Stimulated activated CD4-positive, alpha-beta T cell treated with anti-CD3 and anti-CD28 coated beads, Interleukin-1b, Interleukin-23, amount 100 ng/mL, for 24 hours (primary cell): ENCODE measurements at regions not wholly inside any gene's neighbourhood (a gene's known extent, or its start where the extent isn't known, plus 50 kb on each side); places are given as distances from the start of the nearest gene placed in this dataset.
A peak's percentile ranks its signal among the peaks of the same experiment; 100 is the strongest.

Experiments
- DNase-seq, 4 experiments: peaks; one replicate each; pipeline ENCODE4 v3.0.0-alpha.2; 2020; ENCODE audit warnings: low read depth in 4 of 4, low spot score in 1 of 4

- no peak for DNase-seq
Observed at GRCh38 chr2:126774290-126774689, 118.3 kb downstream of the GYPC start.

GRCh38 chr2:126774761-126775160, 118.8 kb downstream of the GYPC start:
- DNase-seq, result no peak

- no peak for DNase-seq
Observed at GRCh38 chr2:126775300-126775985, 119.5 kb downstream of the GYPC start.

- DNase-seq, result no peak
Observed at GRCh38 chr2:126776255-126776654, 120.3 kb downstream of the GYPC start.

GRCh38 chr2:126776692-126777619, 121.0 kb downstream of the GYPC start:
- peak; percentile 61 to 74 (median 72) for DNase-seq

GRCh38 chr2:126777620-126777978, 121.1 kb upstream of the TEX51 start:
- DNase-seq, result no peak

- no peak for DNase-seq
Observed at GRCh38 chr2:126778561-126779501, 119.9 kb upstream of the TEX51 start.

- DNase-seq, result no peak
Observed at GRCh38 chr2:126781206-126781605, 117.5 kb upstream of the TEX51 start.

- DNase-seq, result no peak
Observed at GRCh38 chr2:126781806-126782205, 116.9 kb upstream of the TEX51 start.

GRCh38 chr2:126782648-126783047, 116.0 kb upstream of the TEX51 start:
- DNase-seq, result no peak

- no peak for DNase-seq
Observed at GRCh38 chr2:126783341-126783740, 115.3 kb upstream of the TEX51 start.

GRCh38 chr2:126784045-126784444, 114.6 kb upstream of the TEX51 start:
- DNase-seq, result no peak

GRCh38 chr2:126784621-126785020, 114.1 kb upstream of the TEX51 start:
- DNase-seq, result no peak

GRCh38 chr2:126785236-126785635, 113.5 kb upstream of the TEX51 start:
- DNase-seq, result no peak

- DNase-seq, result no peak
Observed at GRCh38 chr2:126785862-126786261, 112.8 kb upstream of the TEX51 start.

- no peak for DNase-seq
Observed at GRCh38 chr2:126786765-126787164, 111.9 kb upstream of the TEX51 start.

GRCh38 chr2:126787289-126787688, 111.4 kb upstream of the TEX51 start:
- no peak for DNase-seq

GRCh38 chr2:126788113-126788512, 110.6 kb upstream of the TEX51 start:
- DNase-seq, result no peak

- DNase-seq, result no peak
Observed at GRCh38 chr2:126788652-126789051, 110.0 kb upstream of the TEX51 start.

GRCh38 chr2:126790987-126791780, 107.5 kb upstream of the TEX51 start:
- DNase-seq, result no peak

- no peak for DNase-seq
Observed at GRCh38 chr2:126792186-126792585, 106.5 kb upstream of the TEX51 start.
